HL-60 (cell line): ENCODE measurements at regions not wholly inside any gene's neighbourhood (a gene's known extent, or its start where the extent isn't known, plus 50 kb on each side); places are given as distances from the start of the nearest gene placed in this dataset.

ENCODE experiments used
- DNase-seq, 2 experiments: peaks; one replicate each; pipeline ENCODE4 v3.0.0-alpha.2; 2010 to 2020; ENCODE audit warnings: low read depth in 1 of 2, low spot score in 1 of 2
- H3K27ac ChIP-seq: fragments of 250-450 bp; sonication (Bioruptor Pico); replicated peaks from 2 replicates; pipeline ENCODE4 v1.5.1; 2020; ENCODE audit warnings: mild to moderate bottlenecking, moderate library complexity
- H3K27me3 ChIP-seq: fragments of 250-450 bp; sonication (Bioruptor Pico); 2 replicates; pipeline ENCODE4 v1.5.1; 2021; ENCODE audit warnings: mild to moderate bottlenecking, moderate library complexity; ENCODE audit not compliant: insufficient read depth, poor library complexity, severe bottlenecking
- H3K4me3 ChIP-seq: replicated peaks from 2 replicates; pipeline ENCODE4 v1.5.1; 2011; ENCODE audit warnings: mild to moderate bottlenecking, control low read depth, low read length; ENCODE audit not compliant: insufficient read depth
- CTCF ChIP-seq: IDR thresholded peaks from one replicate; pipeline ENCODE4 v1.5.1; 2011; ENCODE audit warnings: low read length, control low read depth, inconsistent platforms; ENCODE audit not compliant: insufficient read depth
- GABPA ChIP-seq: IDR thresholded peaks from 2 replicates; pipeline ENCODE4 v1.6.1; 2012; ENCODE audit warnings: low read depth
- POLR2AphosphoS5 ChIP-seq: IDR thresholded peaks from 2 replicates; pipeline ENCODE4 v1.6.1; 2012; ENCODE audit warnings: low read depth
- REST ChIP-seq: IDR thresholded peaks from 2 replicates; pipeline ENCODE4 v1.6.1; 2012; ENCODE audit warnings: low read depth; ENCODE audit not compliant: insufficient replicate concordance
- SPI1 ChIP-seq: IDR thresholded peaks from 2 replicates; pipeline ENCODE4 v1.6.1; 2012; ENCODE audit warnings: low read depth, mild to moderate bottlenecking, borderline replicate concordance

GRCh38 chr1:30409476-30410152, 313.8 kb downstream of the MATN1 start:
- Histone ChIP-seq H3K27me3 (no peaks in the 10 kb centered on the region), H3K4me3 (no peak overlapping the region), H3K27ac (no peak overlapping the region)
- TF ChIP-seq POLR2AphosphoS5, result no peak
- no peak for TF ChIP-seq REST
- TF ChIP-seq SPI1, result no peak
- no peak for TF ChIP-seq GABPA
- no peak for TF ChIP-seq CTCF
- DNase-seq, result no peak

GRCh38 chr1:30407865-30408580, 315.4 kb downstream of the MATN1 start:
- no peaks in the 10 kb centered on the region for H3K27me3 ChIP-seq
- no peak overlapping the region for H3K4me3 ChIP-seq
- TF ChIP-seq GABPA (no peak), REST (no peak), SPI1 (no peak), POLR2AphosphoS5 (no peak), CTCF (no peak)
- H3K27ac ChIP-seq, result no peak overlapping the region
- DNase-seq, result no peak

- no peak overlapping the region for H3K27ac ChIP-seq
Measured at GRCh38 chr1:30406996-30407864, 316.2 kb downstream of the MATN1 start.

More at GRCh38 chr1:30406996-30407864, 316.2 kb downstream of the MATN1 start:
- Histone ChIP-seq H3K4me3 (no peak overlapping the region), H3K27me3 (no peaks in the 10 kb centered on the region)
- DNase-seq, result no peak
- no peak for TF ChIP-seq CTCF
- no peak for TF ChIP-seq REST
- no peak for TF ChIP-seq SPI1
- TF ChIP-seq POLR2AphosphoS5, result no peak
- TF ChIP-seq GABPA, result no peak
